Head of caudate nucleus (tissue), 42 donors: ENCODE measurements at regions not wholly inside any gene's neighbourhood (a gene's known extent, or its start where the extent isn't known, plus 50 kb on each side); places are given as distances from the start of the nearest gene placed in this dataset.

Experiments
- DNase-seq, 42 donors: peaks; one replicate each; pipeline versions ENCODE4 v3.0.0 to v3.0.0-alpha.2; 2020 to 2021; ENCODE audit warnings: mixed read lengths in 7 of 42
- intact Hi-C: fragments of 100-400 bp; cut with DNase I; formaldehyde crosslinking; loops from one replicate; pipeline ENCODE4 v1.15.0; 2022

DNA sequence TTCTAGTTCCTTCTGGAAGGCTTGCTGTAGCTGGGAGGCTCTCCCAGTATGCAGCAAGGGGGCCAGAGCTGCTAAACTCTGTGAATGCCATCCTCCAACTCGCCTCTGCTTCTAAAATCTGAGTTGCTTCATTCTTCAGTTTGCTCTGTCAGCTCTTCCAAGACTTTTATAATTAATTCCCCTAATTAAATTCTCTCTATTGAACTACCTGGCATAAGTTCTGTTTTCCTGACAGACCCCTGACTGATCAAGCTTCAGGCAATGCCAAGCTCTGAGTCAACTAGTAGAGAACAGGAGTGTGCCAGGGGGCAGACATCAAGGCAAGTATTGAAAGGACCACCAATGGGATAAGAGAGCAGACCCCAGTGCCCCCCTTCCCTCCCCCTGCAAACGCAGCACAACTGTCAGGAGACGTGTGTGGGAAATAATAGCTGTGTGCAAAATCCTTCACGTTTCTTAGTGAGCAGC, 109.3 kb upstream of the TAB2 start:
- intact Hi-C loops = no loop called here
- DNase-seq = peak in 10 of 42 donors; percentile 28 to 78 (median 40)

DNA sequence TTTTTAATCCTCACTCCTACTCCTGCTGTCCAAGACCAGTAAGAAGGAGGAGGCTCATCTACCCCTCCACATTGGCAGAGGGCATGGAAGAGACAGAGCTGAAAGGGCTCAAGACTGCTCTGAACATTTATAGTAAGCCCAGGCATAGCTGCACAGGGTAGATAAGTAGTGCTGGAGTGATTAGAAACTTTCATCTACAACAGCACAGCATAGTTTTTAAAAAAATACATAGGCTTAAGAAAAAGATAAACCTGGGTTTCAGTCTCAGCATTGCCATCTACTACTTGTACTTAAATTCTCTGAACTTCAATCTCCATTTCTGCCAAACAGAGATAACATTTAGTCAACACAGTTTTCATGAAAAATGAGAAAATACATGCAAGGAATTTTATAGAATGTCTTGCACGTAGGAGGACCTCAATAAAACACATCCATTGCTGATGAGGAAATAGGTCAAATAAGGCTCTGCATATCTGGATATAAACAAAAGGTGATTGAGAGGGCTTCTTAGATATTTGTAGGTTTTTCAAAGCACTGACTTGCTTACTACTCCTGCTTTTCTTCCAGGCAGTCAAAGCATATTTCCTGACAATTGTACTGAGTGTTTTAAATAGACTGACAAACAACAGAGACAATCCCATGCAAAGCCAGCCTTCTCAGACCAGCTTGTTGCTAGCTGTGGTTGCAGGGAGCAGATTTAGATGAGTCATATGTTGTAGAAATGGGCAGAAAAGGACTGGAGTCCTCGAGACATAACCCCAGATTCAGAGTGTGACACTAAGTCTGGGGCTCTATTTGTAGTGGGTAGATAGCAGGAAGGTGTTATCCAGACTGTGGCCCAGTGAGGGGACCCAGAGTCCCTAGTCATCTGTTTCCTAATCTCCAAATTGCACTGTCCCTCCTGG, 107.4 kb upstream of the TAB2 start:
- intact Hi-C loops = no loop called here
- DNase-seq = peak in 1 of 42 donors; percentile 48

DNA sequence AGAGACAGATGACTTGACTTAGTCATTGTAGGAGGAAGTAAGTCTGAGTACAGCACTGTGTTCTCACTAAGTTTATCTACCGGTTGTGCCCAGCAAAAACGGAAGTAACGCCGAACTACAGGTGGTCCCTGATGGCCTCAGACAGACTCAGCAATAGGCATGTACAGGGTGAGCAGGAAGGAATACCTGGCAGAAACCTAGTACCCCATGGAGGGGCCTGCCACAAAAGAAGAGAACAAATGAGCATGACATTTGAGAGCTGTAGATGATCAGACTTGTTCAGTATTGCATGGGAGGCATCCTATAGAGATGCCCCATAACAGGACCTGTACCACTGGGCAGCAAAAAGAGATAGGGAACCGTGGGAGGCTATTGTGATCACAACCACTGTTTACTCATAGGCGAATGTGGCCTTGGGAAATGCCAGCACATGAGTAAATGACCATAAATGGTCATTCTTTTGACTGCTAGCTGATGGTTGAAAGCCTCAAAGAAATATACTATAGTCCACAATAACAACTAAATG, 106.4 kb upstream of the TAB2 start:
- DNase-seq = no peak
- intact Hi-C loops = no loop called here

DNA sequence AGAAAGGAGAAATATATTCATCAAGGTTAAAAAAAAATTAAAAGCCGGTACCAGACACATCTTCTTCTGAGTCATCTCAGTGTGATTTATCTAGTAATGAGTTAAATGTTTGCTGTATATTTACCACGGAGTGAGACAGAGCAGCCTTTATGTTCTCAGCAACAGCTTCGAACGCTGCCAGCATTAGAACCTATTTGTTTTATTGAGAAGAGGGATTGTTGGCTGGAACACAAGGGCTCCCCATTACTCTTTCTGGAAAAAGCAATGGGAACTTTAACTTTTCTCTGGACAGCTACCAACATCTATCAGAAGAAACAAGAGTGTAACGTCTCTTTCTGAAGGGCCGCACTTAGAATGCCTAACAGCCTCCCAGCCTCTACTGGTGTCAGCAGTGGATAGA, 105.3 kb upstream of the TAB2 start:
- intact Hi-C loops = no loop called here
- peak in 7 of 42 donors; percentile 12 to 63 (median 29) for DNase-seq

DNA sequence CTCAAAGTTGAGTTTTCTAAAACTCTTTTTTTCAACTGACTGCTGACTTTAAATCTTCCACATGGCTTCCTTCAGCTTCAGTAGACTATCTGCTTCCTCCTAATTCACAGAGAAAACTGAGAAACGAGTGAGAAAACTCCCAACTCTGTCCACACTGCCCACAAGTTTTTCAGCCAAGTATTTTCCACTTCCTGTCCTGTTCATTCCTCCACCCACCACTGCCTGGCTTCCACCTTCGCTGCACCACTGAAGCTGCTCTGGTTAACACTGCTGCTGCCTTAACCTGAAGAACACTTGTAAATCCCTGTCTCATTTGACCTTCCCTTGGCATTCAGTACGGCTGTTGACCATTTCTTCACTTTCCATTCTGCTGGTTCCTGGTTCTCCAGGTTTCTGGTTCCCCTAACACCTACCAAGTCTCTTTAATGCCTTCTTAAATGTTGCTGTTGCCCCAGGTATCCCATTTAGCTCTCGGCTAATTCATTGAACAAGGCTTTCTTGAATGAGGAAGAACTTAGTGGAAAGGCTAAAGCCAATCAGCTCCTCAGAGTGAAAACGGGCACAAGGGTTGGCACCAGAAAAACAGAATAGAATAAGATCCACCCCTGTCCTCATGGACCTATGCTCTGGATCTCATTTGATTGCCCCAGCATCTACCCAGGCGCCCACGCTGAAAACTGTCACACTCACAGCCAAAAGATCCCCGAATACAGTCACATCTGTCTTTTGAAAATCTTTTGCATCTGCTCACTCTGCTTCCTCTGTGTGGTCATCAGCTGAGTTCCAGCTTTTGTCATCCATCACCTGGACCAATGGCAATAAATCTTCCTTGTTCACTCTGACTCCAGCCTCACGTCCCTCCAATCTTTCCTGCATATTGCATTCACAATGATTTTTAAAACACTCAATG, 104.4 kb upstream of the TAB2 start:
- intact Hi-C loops = no loop called here

DNA sequence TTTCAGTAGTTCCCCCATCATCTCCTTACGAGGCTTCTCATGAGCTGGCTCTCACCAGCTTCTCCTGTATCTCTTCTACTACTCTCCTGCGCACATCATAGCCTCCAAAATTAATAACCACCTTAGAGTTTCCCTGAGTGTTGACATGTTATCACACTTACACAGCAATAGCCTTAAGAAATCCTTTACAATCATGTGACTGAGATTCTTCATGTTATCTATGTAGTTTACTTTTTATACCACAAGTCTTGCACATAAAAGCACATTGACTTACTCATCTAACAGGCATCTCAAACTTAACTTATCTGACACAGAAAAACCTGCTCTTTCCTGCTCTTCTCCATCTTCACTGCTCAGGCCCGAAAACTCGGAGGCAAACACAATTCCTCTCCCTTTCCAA, 103.7 kb upstream of the TAB2 start:
- intact Hi-C loops = no loop called here

More for the DNA sequence above, 104.4 kb upstream of the TAB2 start:
- DNase-seq = peak in 1 of 42 donors; percentile 6

DNA sequence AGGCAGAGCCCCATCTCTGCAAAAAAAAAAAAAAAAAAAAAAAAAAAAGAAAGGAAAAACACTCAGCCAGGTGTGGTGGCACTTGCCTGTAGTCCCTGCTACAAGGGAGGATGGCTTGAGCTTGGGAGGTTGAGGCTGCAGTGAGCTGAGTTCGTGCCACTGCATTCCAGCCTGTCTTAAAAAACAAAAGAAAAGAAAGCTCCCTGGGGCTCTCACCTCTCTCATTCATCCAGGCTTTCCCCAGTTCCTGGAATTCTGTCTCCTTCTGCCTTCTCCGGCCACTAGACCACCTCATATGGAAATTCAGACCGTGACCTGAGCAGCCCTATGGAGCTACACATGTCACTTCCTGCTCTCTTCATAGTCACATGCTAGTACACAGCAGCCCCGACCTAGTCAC, 101.1 kb upstream of the TAB2 start:
- intact Hi-C loops = no loop called here

More for the DNA sequence above, 103.7 kb upstream of the TAB2 start:
- DNase-seq = no peak

DNA sequence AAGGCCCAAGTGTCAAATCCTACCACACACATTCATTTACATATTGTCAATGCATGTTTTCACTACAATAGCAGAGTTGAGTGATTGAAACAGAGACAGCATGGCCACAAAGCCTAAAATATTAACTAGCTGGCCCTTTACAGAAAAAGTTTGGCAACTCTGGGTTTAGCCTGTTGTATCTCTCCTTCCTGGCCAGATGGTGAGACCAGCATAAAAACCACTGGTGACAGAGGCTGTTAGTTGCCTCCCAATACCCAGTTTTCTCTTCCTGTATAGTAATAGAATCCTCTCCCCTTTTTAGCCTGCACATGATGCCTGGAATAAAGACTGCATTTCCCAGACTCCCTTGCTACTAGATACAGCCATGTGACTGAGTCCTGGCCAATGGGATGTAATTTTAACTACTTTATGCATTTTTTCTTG, 100.0 kb upstream of the TAB2 start:
- peak in 1 of 42 donors; percentile 35 for DNase-seq
- intact Hi-C loops = no loop called here

More for the DNA sequence above, 101.1 kb upstream of the TAB2 start:
- DNase-seq = peak in 1 of 42 donors; percentile 27

DNA sequence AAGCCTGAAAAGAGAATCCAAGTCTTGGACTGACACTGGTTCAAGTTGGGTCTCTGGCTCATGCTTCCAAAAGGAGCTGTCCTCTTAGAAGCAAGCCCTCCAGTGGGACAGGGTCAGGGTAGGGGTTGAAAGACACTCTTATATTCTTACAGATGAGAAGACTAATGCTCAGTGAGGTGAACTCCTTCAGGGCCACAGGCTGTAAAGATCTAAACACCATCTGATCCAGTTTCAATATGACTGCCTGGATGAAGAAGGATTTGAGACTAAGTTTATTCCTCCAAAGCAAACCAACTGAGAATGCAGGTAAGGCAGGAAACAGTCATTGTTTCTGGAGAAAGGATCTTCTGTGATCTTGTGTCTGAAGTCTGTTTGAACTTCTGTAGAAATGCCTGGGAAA, 99.0 kb upstream of the TAB2 start:
- intact Hi-C loops = no loop called here
- DNase-seq = peak in 1 of 42 donors; percentile 35

DNA sequence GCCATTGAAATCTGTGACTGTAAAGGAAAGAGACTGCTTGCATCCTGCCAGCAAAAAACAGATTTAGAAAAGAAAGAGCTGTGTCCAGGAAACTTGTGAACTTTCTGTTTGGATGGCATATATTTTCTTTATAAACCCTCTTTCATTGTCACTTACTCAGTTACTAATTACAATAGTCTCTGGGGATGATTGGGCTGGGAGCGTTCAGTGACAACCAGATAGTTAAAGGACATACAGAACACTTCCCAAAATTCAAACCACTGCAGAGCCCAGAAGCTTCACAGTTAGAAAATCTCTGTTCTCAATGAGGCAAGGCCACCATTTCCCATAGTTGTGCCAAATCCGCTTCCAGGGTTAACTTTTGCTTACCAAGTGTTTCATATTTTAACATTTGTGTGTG, 98.6 kb upstream of the TAB2 start:
- intact Hi-C loops = no loop called here
- DNase-seq = peak in 1 of 42 donors; percentile 33

DNA sequence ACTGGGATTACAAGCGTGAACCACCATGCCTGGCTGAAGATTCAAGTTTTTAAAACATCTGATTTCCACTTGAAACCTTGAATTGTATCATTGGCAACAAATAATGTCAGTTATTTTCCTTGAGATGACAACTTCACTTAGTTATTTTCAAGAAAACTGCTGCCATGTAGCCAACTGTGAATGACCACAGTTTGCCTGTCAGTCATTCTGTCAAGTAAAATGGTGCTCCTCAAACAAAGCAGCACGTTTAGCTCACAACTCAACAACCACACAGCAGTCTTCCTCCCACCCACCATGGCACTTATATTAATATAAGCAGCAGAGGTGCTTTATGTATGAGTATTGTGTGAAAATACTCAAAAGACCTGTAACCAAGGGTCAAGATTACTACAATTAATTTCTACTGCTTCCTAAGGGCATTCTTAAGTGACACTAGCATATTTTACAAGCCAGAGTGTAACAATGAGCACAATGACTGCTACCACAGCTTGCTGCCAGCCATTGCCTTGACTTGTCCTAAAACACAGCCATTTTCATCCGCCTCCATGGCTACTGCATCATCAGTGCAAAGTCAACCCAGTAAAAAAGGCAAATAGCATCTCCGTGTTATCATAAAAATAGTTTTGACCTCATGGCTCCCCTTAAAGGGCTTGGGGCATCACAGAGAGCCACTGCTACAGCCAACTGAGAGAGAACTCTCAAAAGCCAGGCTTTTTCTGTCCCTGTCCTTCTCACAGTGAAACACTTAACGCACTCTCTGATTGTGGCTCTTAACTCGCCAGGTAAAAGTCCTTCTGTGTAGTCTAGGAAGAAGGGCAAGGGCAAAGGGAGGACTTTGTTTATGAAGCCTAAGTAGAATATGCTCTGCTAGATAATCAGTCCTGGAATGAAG, 96.4 kb upstream of the TAB2 start:
- intact Hi-C loops = no loop called here
- DNase-seq = peak in 1 of 42 donors; percentile 15

DNA sequence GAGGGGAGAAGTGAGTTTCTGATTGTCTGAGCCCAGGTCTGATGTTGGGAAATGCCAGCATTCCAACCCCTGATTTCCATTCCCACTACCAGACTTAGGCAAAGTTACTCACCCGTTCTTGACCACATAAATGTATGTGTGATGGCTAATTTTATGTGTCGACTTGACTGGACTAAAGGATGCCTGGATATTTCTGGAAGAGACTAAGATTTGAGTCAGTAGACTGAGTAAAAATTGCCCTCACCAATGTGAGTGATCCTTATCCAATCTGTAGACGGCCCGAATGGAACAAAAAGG, 95.8 kb upstream of the TAB2 start:
- DNase-seq = peak in 1 of 42 donors; percentile 4
- intact Hi-C loops = no loop called here

DNA sequence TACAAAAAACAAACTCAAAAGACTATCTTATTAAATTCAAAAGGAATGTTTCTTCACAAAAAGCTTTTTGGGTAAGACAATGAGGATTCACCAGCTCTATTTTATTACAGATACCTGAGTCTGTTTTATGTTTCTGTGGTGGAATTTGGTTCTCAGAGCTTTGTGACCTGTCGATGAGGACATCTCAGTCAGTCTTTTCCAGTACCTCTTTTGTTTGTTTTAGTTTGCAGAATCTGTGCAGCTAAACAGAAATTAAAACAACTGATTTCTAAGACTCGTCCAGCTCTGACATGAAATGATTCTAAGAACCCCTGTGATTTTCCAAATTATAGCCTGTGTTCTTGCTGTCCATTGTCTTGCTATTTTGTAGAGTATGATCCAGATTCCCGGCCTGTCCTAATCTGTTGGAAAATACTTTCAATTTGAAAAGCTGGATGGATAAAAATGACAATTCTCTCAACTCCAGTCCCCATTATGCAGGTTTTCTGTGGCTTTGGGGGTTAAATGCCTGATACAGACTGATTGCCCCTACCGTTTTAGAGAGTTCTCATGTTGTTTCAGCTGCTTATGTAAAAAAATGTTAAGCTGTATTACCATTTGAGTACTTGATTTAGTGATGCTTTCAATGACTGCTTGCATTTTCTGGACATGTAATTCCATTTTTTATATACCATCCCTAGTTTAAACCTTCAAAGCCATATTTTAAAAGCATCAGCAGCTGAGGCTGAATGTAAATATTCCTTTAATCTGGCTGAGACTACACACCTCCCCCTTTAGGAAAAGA, 94.2 kb upstream of the TAB2 start:
- peak in 1 of 42 donors; percentile 7 for DNase-seq
- intact Hi-C loops = no loop called here

DNA sequence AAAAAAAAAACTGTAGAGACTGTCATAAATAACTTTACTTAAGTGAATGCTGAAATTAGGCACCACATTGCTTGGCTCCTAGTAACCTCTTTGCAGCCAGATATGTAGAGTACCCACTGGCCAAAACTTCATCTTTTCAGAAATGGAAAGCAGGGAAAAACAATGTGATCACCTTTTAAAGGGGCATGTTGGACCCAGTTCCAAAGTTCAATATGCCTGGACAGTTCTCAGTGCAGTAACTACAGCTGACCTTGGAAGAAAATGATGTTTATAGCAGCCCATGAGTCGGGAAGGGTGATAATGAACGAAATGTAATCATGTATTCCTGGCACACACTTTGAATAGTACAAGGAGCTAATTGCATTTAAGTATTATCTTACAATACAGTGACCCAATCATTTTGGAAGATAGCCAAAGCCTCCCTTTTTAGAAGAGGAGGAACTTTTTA, 93.6 kb upstream of the TAB2 start:
- intact Hi-C loops = no loop called here
- DNase-seq = peak in 1 of 42 donors; percentile 21

DNA sequence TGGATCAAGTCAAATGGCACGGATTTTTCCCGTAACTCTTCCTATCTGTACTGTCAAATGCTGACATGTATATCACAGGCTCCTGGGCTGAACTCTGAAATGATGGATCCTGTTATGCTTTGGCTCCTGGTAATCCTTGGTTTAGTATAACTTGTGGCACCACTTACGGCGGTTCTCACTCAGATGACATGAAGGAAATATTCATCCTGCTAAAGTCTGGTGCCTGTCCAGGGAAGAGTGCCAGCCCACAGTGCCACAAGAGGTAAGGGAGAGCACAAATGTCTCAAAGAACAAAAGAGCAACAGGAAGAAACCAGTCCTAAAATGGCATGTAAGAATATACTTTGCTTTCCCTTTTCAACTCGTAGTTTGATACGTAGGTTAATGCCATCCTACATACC, 93.1 kb upstream of the TAB2 start:
- DNase-seq = no peak
- intact Hi-C loops = no loop called here

DNA sequence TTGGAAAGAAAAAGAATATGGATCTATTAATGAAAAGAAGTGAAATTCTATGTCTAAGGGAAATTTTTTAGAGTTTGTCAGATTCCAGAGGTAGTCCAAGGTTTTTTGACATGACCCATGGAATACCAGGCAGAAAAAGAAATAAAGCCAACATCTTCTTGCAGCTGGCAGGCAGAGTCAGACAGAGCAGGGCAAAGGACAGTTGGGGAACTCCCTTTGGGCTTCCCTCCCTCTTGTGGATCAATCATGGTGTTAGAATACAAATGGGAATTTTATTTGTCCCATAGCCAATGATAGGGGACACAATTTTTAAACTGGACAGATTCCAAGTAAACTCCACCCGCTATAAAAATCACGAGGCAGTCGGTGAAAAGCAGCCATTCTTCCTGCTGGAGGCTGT, 92.1 kb upstream of the TAB2 start:
- intact Hi-C loops = no loop called here
- DNase-seq = no peak

DNA sequence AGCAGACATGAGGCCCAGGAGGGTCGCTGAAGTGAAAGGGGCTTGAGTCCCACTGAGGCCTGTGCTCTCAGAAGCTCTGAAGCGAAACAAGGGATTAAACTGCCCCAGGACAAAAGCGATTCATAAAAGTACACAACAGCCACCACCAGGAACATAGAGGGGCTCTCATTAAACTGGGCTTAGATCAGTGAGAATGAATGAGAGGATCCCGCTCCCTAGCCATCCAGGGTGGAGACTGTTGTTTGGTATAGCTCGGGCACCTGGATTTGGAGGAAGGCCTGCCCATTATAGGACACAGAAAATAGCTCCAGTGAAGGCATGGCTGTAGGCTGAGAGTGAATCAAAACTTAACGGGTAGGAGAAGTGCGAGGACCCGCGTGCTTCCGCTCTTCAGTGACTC, 91.6 kb upstream of the TAB2 start:
- intact Hi-C loops = no loop called here
- DNase-seq = no peak

DNA sequence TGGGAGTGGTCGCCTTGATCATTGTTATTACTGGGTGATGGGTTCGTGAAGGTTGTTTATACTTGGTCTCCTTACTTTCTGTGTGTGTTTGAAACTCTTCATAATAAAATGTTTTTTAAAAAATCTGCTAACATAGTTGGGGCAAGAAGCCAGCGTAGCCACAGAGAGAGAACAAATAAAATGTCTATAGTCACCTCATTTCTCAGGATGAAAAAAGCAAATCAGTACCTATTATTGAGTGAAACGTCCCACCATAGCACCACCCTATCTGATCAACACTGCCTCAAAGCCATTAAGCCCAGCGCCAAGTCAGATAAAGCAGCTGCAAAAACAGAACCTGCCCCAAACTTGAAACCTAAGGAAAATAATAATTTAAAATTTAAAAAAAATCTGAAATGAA, 89.7 kb upstream of the TAB2 start:
- intact Hi-C loops = no loop called here
- peak in 1 of 42 donors; percentile 27 for DNase-seq
